ENCODE measurements at regions not wholly inside any gene's neighbourhood (a gene's known extent, or its start where the extent isn't known, plus 50 kb on each side); places are given as distances from the start of the nearest gene placed in this dataset.
"Not testable (repeated sequence)": the region's sequence is repeated elsewhere in the genome, so short reads cannot be mapped to it uniquely, and the experiment has no call there.

GRCh38 chr16:79844603-79845002 is 244.1 kb upstream of the MAF start:
- no peak for FAIRE-seq

DNA sequence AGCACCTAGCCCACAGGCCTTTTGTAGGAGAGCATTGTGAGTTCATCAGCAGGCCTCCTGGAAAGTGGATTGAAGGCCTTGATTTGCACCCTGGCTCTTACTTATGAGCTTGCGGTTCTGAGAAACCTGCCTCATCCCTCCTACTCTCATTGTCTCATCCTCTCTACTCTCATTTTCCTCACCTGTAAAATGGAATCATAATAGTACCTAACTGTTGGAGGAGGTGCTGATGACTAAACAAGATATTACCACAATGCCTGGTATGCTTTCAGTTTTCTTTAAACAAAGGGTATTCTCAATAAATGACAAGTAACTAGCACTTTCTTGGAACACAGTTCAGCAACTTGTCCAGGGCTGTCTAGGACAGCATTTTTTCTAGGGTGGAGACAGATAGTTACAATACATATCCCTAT is 243.1 kb upstream of the MAF start:
- no peak for FAIRE-seq

GRCh38 chr16:79843145-79843544 is 242.6 kb upstream of the MAF start:
- FAIRE-seq: no peak

- FAIRE-seq: no peak
Observed at GRCh38 chr16:79842197-79842596, 241.7 kb upstream of the MAF start.

GRCh38 chr16:79839466-79840341 is 239.2 kb upstream of the MAF start:
- FAIRE-seq: no peak

DNA sequence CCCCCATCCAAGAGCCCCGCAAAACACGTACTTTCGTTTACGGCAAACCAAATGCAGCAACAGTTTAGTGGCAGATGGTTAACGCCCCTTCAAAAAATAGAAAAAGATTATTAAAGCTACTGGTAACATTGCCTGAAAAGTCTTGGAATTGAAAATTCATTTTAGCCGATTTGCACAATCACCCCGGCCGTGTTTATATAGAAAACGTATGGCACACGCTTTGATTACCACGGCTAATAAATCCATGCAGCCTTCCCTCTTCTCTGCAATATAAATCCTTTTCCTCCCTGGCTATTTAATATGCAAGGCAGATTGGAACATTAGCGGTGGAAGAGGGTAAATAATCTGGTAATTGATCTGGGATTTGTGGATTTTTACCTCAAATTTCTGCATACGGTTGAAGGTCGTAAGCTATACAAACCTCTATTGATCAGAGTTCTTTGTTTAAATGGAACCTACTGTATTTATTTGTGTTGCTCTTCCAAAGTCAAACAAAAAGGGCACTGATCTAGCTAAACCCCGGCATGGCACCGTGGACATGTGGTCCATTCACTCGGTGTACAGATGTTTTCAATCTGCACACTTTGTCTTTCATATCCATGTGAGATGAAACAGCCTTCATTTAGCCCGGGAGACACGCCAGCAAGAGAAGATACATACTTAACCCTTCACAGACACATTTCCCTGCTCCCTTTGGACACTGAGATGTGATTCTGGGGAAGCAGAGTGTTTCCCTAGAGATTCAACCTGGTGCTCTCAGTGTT is 238.1 kb upstream of the MAF start:
- FAIRE-seq: no peak

DNA sequence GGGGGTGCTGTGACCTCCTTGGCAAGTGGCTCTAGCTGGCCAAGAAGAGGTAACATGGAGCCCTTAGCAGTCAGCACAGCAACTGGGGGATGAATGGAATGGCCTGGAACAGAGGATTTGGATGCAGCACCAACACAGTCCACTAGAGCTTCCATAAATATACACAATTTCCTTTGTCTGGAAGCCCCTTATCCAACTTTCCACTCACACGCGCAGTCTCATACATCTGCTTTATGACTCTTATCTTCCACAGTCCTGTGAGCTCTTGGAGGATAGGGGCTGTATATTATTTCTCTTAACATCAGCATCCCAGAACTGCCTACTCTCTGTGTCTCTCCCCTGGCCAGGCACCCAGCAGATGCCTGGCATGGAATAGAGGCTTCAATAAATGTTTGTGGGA is 235.6 kb upstream of the MAF start:
- FAIRE-seq: no peak

GRCh38 chr16:79835194-79835593 is 234.7 kb upstream of the MAF start:
- no peak for FAIRE-seq

DNA sequence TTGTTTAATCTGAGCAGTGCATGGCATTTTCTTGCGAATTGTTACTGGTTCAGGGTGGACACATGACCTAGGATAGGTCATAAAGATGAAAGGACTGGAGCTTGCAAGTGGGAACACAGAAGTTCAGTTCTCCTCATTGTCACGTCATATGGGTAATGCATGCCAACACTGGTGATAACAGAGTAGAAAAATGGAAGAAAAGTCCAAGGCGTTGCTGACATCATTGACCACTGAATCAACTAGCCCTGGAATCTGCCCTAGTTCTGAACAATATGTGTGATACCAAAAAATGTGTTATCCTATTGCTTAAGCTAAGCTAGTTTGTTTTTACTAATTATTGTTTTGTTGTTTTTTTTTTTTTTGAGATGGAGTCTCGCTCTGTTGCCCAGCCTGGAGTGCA is 234.2 kb upstream of the MAF start:
- FAIRE-seq: no peak

DNA sequence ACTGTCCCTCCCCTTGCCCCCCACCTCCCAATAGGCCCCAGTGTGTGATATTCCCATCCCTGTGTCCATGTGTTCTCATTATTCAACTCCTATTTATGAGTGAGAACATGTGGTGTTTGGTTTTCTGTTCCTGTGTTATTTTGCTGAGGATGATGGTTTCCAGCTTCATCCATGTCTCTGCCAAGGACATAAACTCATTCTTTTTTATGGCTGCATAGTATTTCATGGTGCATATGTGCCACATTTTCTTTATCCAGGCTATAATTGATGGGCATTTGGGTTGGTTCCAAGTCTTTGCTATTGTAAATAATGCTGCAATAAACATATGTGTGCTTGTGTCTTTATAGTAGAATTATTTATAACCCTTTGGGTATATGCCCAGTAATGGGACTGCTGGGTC is 233.5 kb upstream of the MAF start:
- not testable (repeated sequence) for FAIRE-seq

DNA sequence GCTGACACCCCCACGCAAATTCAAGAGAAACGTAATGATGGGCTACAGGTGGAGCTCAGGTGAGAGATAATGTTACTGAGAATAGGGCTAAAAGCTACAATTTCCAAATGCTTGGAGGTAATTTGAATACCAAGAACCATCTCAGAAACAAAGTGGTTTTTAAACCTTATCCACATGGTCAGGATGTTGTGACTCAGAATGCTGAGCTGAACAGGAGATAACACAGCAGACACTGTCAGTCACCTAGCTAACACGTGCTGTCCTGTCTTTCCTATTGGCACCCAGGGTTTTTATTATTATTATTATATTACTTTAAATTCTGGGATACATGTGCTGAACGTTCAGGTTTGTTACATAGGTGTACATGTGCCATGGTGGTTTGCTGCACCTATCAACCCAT is 233.0 kb upstream of the MAF start:
- no peak for FAIRE-seq

GRCh38 chr16:79826732-79827475 is 226.4 kb upstream of the MAF start:
- no peak for FAIRE-seq

DNA sequence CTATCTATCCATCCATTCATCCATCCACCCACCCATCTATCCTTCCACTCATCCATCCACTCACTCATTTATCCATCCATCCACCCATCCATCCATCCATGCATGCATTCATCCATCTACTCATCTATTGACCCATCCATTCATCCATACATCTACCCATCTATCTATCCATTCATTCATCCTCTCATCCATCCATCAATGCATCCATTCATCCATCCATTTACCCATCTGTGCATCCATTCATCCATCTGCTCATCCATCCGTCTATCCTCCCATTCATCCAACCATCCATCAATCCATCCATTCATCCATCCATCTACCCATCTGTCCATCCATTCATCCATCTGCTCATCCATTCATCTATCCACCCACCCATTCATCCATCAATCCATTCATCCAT is 224.5 kb upstream of the MAF start:
- FAIRE-seq: no peak

DNA sequence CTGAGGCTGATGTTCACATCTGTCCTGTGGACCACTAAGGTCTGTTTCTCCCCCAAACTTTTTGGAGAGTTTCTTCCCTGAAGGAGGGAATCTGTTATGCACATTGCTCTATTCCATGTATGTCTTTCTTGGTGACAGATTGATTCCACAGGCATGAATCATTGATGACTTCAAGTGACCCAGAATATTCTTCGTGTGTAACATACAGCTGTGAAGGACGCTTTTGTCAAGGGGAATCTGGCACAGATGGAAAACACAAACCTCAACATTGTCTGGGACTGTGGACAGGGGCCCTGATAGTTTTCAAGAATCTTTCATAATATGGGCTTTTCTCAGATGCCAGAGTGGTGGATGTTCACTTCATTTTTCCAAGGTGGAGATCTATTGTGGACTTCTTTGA is 223.1 kb upstream of the MAF start:
- FAIRE-seq: no peak

GRCh38 chr16:79821911-79822310 is 221.4 kb upstream of the MAF start:
- FAIRE-seq: no peak

GRCh38 chr16:79816081-79816497 is 215.6 kb upstream of the MAF start:
- no peak for FAIRE-seq

GRCh38 chr16:79815049-79815448 is 214.5 kb upstream of the MAF start:
- FAIRE-seq: no peak

DNA sequence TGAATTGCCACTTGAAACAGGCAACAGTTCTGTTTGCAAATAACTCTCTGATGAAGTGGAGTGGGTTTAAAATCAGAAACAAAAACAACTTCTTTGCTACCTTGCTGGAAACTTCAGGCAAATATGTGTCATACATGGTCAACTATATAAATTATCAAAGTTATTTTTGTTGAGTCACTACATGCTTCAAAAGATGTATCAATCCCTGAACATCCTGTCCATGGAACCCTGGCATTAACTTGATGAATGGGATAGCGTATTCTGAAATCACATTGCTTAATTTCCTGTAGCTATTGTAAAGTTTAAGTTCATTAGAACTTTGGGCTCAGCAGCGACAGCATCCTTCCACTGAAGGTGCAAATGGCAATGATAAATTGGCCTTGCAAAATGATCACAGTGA is 213.6 kb upstream of the MAF start:
- no peak for FAIRE-seq

DNA sequence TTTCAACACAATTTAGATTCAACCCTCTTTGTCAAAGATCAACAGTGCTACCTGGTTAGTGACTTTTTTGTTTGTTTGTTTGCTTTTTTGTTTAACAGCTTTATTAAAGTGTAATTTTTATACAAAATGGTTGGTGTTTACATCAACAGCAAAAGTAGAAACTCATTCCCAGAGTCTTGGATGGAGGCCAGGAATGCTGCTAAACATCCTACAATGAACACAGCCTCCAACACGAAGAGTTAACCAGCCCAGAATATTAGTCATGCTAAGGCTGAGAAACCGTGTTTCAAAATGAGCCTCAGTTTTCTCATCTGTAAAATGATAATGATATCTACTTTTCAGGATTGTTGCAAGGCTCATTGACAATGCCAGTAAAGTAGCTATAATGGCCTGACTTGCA is 211.0 kb upstream of the MAF start:
- no peak for FAIRE-seq

DNA sequence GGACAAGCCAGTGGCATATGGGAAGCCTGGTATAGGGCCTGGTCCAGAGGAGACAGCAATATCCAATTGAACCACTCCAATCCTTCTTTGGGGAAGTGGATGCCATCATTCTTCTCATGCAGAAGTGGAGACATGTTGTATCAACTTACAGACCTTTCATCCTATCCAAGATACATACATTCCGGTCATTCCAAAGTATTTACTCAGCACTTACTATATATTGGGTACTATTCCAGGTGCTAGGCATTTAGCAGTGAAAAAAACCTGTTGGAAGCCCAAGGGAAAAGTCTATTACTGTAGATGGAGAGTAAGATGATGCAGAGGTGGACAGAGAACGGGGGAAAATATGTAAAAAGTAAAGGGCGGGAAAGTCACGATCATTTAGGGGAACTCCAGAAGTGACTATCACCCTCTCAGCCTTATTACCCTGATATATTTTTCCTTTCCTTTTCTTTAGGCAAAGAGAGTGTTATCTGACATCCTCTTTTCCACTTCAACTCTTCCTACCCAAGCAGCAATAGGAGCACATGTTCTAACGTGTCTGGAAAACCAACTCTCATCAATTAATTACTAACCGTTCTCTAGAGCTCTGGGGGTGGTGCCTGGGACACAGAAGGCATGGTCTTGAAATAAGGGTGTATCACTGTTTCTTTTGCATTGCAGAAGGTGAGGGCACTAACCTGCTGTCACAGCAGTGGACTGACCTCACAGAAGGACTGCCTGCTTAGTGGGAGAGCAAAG is 210.1 kb upstream of the MAF start:
- no peak for FAIRE-seq

- no peak for FAIRE-seq
Observed at GRCh38 chr16:79809376-79809775, 208.8 kb upstream of the MAF start.

DNA sequence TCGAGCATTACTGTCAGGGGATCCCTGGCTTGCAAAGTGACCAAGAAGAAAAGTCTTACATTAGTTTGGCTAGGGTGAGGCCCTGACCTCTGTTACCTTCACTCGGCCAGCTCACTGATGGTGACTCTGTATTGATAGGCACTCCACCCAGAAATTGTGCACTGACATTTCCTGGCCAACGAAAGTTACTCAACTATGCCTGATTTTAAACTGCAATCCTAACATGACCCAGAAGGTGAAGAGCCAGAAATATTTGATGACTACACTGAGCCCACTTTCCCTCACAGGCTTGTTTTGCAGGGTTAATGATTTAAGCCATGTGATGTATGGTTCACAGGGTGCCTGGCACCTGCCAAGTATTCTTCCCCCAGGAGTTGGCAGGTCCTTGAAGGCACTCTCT is 208.2 kb upstream of the MAF start:
- FAIRE-seq: no peak

GRCh38 chr16:79806757-79807156 is 206.2 kb upstream of the MAF start:
- FAIRE-seq: no peak

Measured in islet of Langerhans (tissue), 1 donor.